ENCODE measurements at regions not wholly inside any gene's neighbourhood (a gene's known extent, or its start where the extent isn't known, plus 50 kb on each side); places are given as distances from the start of the nearest gene placed in this dataset.

GRCh38 chr4:107315584-107315983 lies 279.5 kb upstream of the DKK2 start:
- H3K36me3 ChIP-seq (ENCODE audit: control insufficient read depth, insufficient read depth, low read length) = no peaks in the 10 kb centered on the region

GRCh38 chr4:107314156-107314555 lies 278.0 kb upstream of the DKK2 start:
- no peaks in the 10 kb centered on the region for H3K9me3 ChIP-seq (ENCODE audit: control insufficient read depth, insufficient read depth, low read depth, low read length)

More at GRCh38 chr4:107315584-107315983, 279.5 kb upstream of the DKK2 start:
- DNase-seq (ENCODE audit: low read depth in 2 of 2) = no peak
- Histone ChIP-seq H3K9ac (ENCODE audit: insufficient read depth, low read length) (no peak overlapping the region), H3K27ac (ENCODE audit: insufficient read depth, low read length) (no peak overlapping the region), H3K79me2 (ENCODE audit: control insufficient read depth, insufficient read depth, low read length) (no peaks in the 10 kb centered on the region), H3K27me3 (ENCODE audit: control insufficient read depth, insufficient read depth, low read length) (no peaks in the 10 kb centered on the region), H3K4me2 (ENCODE audit: extremely low read depth, insufficient read depth, low read length) (no peak overlapping the region), H3K4me3 (replicated peaks in 1 of 4; ENCODE audit: control extremely low read depth in 1 of 4, insufficient read depth in 1 of 4, low read depth in 3 of 4, low read length in 4 of 4) (no peak overlapping the region), H4K20me1 (ENCODE audit: control insufficient read depth, extremely low read depth, insufficient read depth, low read length) (no peaks in the 10 kb centered on the region), H2AFZ (ENCODE audit: low read length) (no peak overlapping the region), H3K9me3 (ENCODE audit: control insufficient read depth, insufficient read depth, low read depth, low read length) (no peaks in the 10 kb centered on the region), H3K4me1 (ENCODE audit: control insufficient read depth, extremely low read depth, insufficient read depth, low read length) (peaks cover 2% of the 10 kb centered on the region)
- TF ChIP-seq CTCF (conservative IDR thresholded peaks at IDR 0.05 in 1 of 2, IDR thresholded peaks at IDR 0.05 in 1 of 2; ENCODE audit: low read depth in 1 of 2, low read length in 2 of 2) (no peak), EZH2 (IDR thresholded peaks at IDR 0.05; ENCODE audit: low read length, missing control alignments) (no peak)

GRCh38 chr4:107312366-107312765 lies 276.3 kb upstream of the DKK2 start:
- H3K9me3 ChIP-seq (ENCODE audit: control insufficient read depth, insufficient read depth, low read depth, low read length) = no peaks in the 10 kb centered on the region
- H3K27ac ChIP-seq (ENCODE audit: insufficient read depth, low read length) = no peak overlapping the region
- H3K9ac ChIP-seq (ENCODE audit: insufficient read depth, low read length) = no peak overlapping the region
- no peaks in the 10 kb centered on the region for H3K27me3 ChIP-seq (ENCODE audit: control insufficient read depth, insufficient read depth, low read length)
- H3K4me1 ChIP-seq (ENCODE audit: control insufficient read depth, extremely low read depth, insufficient read depth, low read length) = no peaks in the 10 kb centered on the region
- no peak for TF ChIP-seq CTCF (conservative IDR thresholded peaks at IDR 0.05 in 1 of 2, IDR thresholded peaks at IDR 0.05 in 1 of 2; ENCODE audit: low read depth in 1 of 2, low read length in 2 of 2)
- no peak for TF ChIP-seq EZH2 (IDR thresholded peaks at IDR 0.05; ENCODE audit: low read length, missing control alignments)
- no peaks in the 10 kb centered on the region for H3K36me3 ChIP-seq (ENCODE audit: control insufficient read depth, insufficient read depth, low read length)
- DNase-seq (ENCODE audit: low read depth in 2 of 2) = peak in 1 of 2 donors; percentile 48
- H2AFZ ChIP-seq (ENCODE audit: low read length) = no peak overlapping the region
- H3K79me2 ChIP-seq (ENCODE audit: control insufficient read depth, insufficient read depth, low read length) = no peaks in the 10 kb centered on the region
- no peak overlapping the region for H3K4me3 ChIP-seq (replicated peaks in 1 of 4; ENCODE audit: control extremely low read depth in 1 of 4, insufficient read depth in 1 of 4, low read depth in 3 of 4, low read length in 4 of 4)
- H4K20me1 ChIP-seq (ENCODE audit: control insufficient read depth, extremely low read depth, insufficient read depth, low read length) = no peaks in the 10 kb centered on the region
- no peak overlapping the region for H3K4me2 ChIP-seq (ENCODE audit: extremely low read depth, insufficient read depth, low read length)

More at GRCh38 chr4:107314156-107314555, 278.0 kb upstream of the DKK2 start:
- H4K20me1 ChIP-seq (ENCODE audit: control insufficient read depth, extremely low read depth, insufficient read depth, low read length) = no peaks in the 10 kb centered on the region
- no peaks in the 10 kb centered on the region for H3K79me2 ChIP-seq (ENCODE audit: control insufficient read depth, insufficient read depth, low read length)
- no peak for TF ChIP-seq EZH2 (IDR thresholded peaks at IDR 0.05; ENCODE audit: low read length, missing control alignments)
- TF ChIP-seq CTCF (conservative IDR thresholded peaks at IDR 0.05 in 1 of 2, IDR thresholded peaks at IDR 0.05 in 1 of 2; ENCODE audit: low read depth in 1 of 2, low read length in 2 of 2) = no peak
- H2AFZ ChIP-seq (ENCODE audit: low read length) = no peak overlapping the region
- H3K4me3 ChIP-seq (replicated peaks in 1 of 4; ENCODE audit: control extremely low read depth in 1 of 4, insufficient read depth in 1 of 4, low read depth in 3 of 4, low read length in 4 of 4) = no peak overlapping the region
- H3K9ac ChIP-seq (ENCODE audit: insufficient read depth, low read length) = no peak overlapping the region
- DNase-seq (ENCODE audit: low read depth in 2 of 2) = no peak
- H3K27ac ChIP-seq (ENCODE audit: insufficient read depth, low read length) = no peak overlapping the region
- no peak overlapping the region for H3K4me2 ChIP-seq (ENCODE audit: extremely low read depth, insufficient read depth, low read length)
- no peaks in the 10 kb centered on the region for H3K36me3 ChIP-seq (ENCODE audit: control insufficient read depth, insufficient read depth, low read length)
- no peaks in the 10 kb centered on the region for H3K27me3 ChIP-seq (ENCODE audit: control insufficient read depth, insufficient read depth, low read length)
- H3K4me1 ChIP-seq (ENCODE audit: control insufficient read depth, extremely low read depth, insufficient read depth, low read length) = peaks cover 2% of the 10 kb centered on the region
